Endothelial cell of umbilical vein (primary cell): ENCODE measurements at regions not wholly inside any gene's neighbourhood (a gene's known extent, or its start where the extent isn't known, plus 50 kb on each side); places are given as distances from the start of the nearest gene placed in this dataset.

ENCODE experiments used
- CTCF ChIP-seq, 2 donors: IDR thresholded peaks; 1 replicate in 1 of 2; 2 replicates in 1 of 2; pipeline ENCODE4 v1.5.1; 2011; ENCODE audit warnings: low read length in 2 of 2, mild to moderate bottlenecking in 2 of 2, moderate library complexity in 2 of 2, control low read depth in 1 of 2, inconsistent platforms in 1 of 2, low read depth in 1 of 2; ENCODE audit not compliant: insufficient read depth in 1 of 2; ENCODE audit errors: extremely low read depth in 1 of 2
- EZH2 ChIP-seq: IDR thresholded peaks from 2 replicates; pipeline ENCODE4 v1.6.1; 2012; ENCODE audit warnings: borderline replicate concordance, low read depth, mild to moderate bottlenecking, moderate library complexity, low read length, inconsistent platforms; ENCODE audit not compliant: severe bottlenecking
- FOS ChIP-seq: IDR thresholded peaks from 2 replicates; pipeline ENCODE4 v1.6.1; 2011; ENCODE audit warnings: mild to moderate bottlenecking, low read length, moderate library complexity, borderline replicate concordance; ENCODE audit not compliant: insufficient read depth
- GATA2 ChIP-seq: IDR thresholded peaks from 2 replicates; pipeline ENCODE4 v1.7.0; 2011; ENCODE audit warnings: low read depth, mild to moderate bottlenecking, moderate library complexity, mixed read lengths, low read length; ENCODE audit not compliant: insufficient read length, insufficient read depth
- JUN ChIP-seq: IDR thresholded peaks from 2 replicates; pipeline ENCODE4 v1.6.1; 2011; ENCODE audit warnings: borderline replicate concordance, low read depth; ENCODE audit not compliant: insufficient read length, insufficient read depth
- MAX ChIP-seq: IDR thresholded peaks from 2 replicates; pipeline ENCODE4 v1.6.1; 2011; ENCODE audit not compliant: insufficient read depth, insufficient read length
- MYC ChIP-seq: IDR thresholded peaks from one replicate; pipeline ENCODE4 v1.6.1; 2011; ENCODE audit warnings: mild to moderate bottlenecking, low read depth, low read length
- POLR2A ChIP-seq: IDR thresholded peaks from 2 replicates; pipeline ENCODE4 v1.6.1; 2012; ENCODE audit warnings: low read depth, mild to moderate bottlenecking, control low read depth, low read length
- POLR2AphosphoS5 ChIP-seq: IDR thresholded peaks from 2 replicates; pipeline ENCODE4 v1.6.1; 2012; ENCODE audit warnings: low read depth, mild to moderate bottlenecking, control low read depth, low read length, moderate library complexity; ENCODE audit not compliant: insufficient read depth

DNA sequence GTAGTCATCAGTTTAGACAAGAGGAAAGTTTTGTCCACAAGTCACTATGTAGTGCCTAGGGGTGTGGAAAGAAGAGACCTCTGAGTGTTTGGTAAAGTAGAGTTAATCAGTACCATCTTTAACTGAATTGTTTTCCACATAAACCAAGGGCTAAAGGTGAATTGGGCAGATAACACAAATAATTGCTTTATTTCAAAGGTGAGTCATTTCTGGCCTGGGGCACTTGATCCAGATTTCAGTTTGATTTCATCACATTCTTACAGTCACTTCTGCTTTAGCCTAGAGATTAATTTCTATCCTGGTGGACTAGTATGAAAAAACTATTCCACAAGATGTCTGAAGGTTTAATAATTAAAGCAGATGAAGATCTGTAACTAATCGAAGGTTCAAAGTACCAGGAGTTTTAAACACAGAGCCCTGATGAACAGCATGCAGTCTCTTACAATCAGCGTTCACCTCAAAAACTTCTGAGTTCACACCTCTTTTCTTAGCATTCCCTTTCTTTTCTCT, 74.5 kb upstream of the BOD1L1 start:
- TF ChIP-seq MYC (no peak), POLR2AphosphoS5 (no peak), CTCF (IDR thresholded peaks at IDR 0.05; ENCODE audit: extremely low read depth in 1 of 2, insufficient read depth in 1 of 2, low read depth in 1 of 2, low read length in 2 of 2) (no peak), POLR2A (no peak), EZH2 (no peak), JUN (no peak), MAX (no peak), GATA2 (no peak), FOS (no peak)
